IMR-90 (cell line): ENCODE measurements at regions not wholly inside any gene's neighbourhood (a gene's known extent, or its start where the extent isn't known, plus 50 kb on each side); places are given as distances from the start of the nearest gene placed in this dataset.

Source experiments
- BHLHE40 ChIP-seq: fragments of 150-350 bp; IDR thresholded peaks from 2 replicates; pipeline ENCODE4 v1.6.1; 2016; ENCODE audit warnings: mild to moderate bottlenecking, low read depth, low read length
- CHD1 ChIP-seq: IDR thresholded peaks from 2 replicates; pipeline ENCODE4 v1.6.1; 2012; ENCODE audit warnings: low read depth, low read length, improper control_type of control experiment
- CTCF ChIP-seq: conservative IDR thresholded peaks from 2 replicates; pipeline ENCODE4 v1.5.1; 2012; ENCODE audit warnings: mild to moderate bottlenecking, low read depth, low read length, improper control_type of control experiment
- POLR2A ChIP-seq: IDR thresholded peaks from 2 replicates; pipeline ENCODE4 v1.6.1; 2012; ENCODE audit warnings: mild to moderate bottlenecking, low read depth, low read length
- RCOR1 ChIP-seq: IDR thresholded peaks from 2 replicates; pipeline ENCODE4 v1.6.1; 2012; ENCODE audit warnings: mild to moderate bottlenecking, low read length, improper control_type of control experiment; ENCODE audit not compliant: insufficient replicate concordance
- RFX5 ChIP-seq: IDR thresholded peaks from 2 replicates; pipeline ENCODE4 v1.8.0; 2012; ENCODE audit warnings: low read depth, mild to moderate bottlenecking, low read length, moderate library complexity
- SMC3 ChIP-seq: fragments of 150-350 bp; IDR thresholded peaks from 2 replicates; pipeline ENCODE4 v1.6.1; 2016; ENCODE audit warnings: low read depth, mild to moderate bottlenecking, antibody characterized with exemption, low read length, moderate library complexity

- TF ChIP-seq CTCF (no peak), CHD1 (no peak), BHLHE40 (no peak), RCOR1 (no peak), POLR2A (no peak), RFX5 (no peak), SMC3 (no peak)
Observed at GRCh38 chr6:113065611-113066010, 718.5 kb downstream of the RFPL4B start.
